Right atrium auricular region (tissue), 2 donors: ENCODE measurements at regions not wholly inside any gene's neighbourhood (a gene's known extent, or its start where the extent isn't known, plus 50 kb on each side); places are given as distances from the start of the nearest gene placed in this dataset.
A peak's percentile ranks its signal among the peaks of the same experiment; 100 is the strongest.

Experiments
- DNase-seq: peaks from one replicate; pipeline ENCODE4 v3.0.0-alpha.2; 2019; ENCODE audit warnings: low spot score
- H3K27ac ChIP-seq, 2 donors: fragments of 200-600 bp; sonication (generic); 1 replicate in 1 of 2; 2 replicates in 1 of 2; pipeline ENCODE4 v1.5.1; 2016 to 2019
- H3K27me3 ChIP-seq, 2 donors: fragments of 200-600 bp; sonication (generic); one replicate each; pipeline versions ENCODE4 v1.5.1 to v1.6.0; 2017 to 2019
- H3K36me3 ChIP-seq: fragments of 200-600 bp; sonication (generic); one replicate; pipeline ENCODE4 v1.5.1; 2016
- H3K4me1 ChIP-seq, 2 donors: fragments of 200-600 bp; sonication (generic); one replicate each; pipeline versions ENCODE4 v1.5.1 to v1.6.0; 2017 to 2019
- H3K4me3 ChIP-seq, 2 donors: fragments of 200-600 bp; sonication (generic); 1 replicate in 1 of 2; 2 replicates in 1 of 2; pipeline ENCODE4 v1.5.1; 2017 to 2019; ENCODE audit warnings: mild to moderate bottlenecking in 1 of 2, moderate library complexity in 1 of 2
- H3K9me3 ChIP-seq, 2 donors: fragments of 200-600 bp; sonication (generic); one replicate each; pipeline ENCODE4 v1.5.1; 2019
- CTCF ChIP-seq, 2 donors: fragments of 200-600 bp; sonication (generic); IDR thresholded peaks; one replicate each; pipeline ENCODE4 v1.5.1; 2019; ENCODE audit warnings: antibody characterized with exemption in 2 of 2

GRCh38 chr5:18745988-18746615 is 1111.8 kb downstream of the TAF11L14 start:
- no peak for TF ChIP-seq CTCF (IDR thresholded peaks at IDR 0.05)
- Histone ChIP-seq H3K27me3 (no peaks in the 10 kb centered on the region), H3K36me3 (no peaks in the 10 kb centered on the region), H3K9me3 (no peaks in the 10 kb centered on the region), H3K27ac (peak overlapping the region; percentile 48 to 55), H3K4me1 (no peaks in the 10 kb centered on the region), H3K4me3 (peak overlapping the region; percentile 28 to 41)
- DNase-seq = no peak

- H3K36me3 ChIP-seq = no peaks in the 10 kb centered on the region
- DNase-seq = no peak
- no peaks in the 10 kb centered on the region for H3K27me3 ChIP-seq
- H3K4me1 ChIP-seq = no peaks in the 10 kb centered on the region
- H3K27ac ChIP-seq = no peak overlapping the region
- no peak for TF ChIP-seq CTCF (IDR thresholded peaks at IDR 0.05)
- no peak overlapping the region for H3K4me3 ChIP-seq
- no peaks in the 10 kb centered on the region for H3K9me3 ChIP-seq
Measured at GRCh38 chr5:18749763-18750162, 1115.5 kb downstream of the TAF11L14 start.

- Histone ChIP-seq H3K9me3 (no peaks in the 10 kb centered on the region), H3K4me1 (no peaks in the 10 kb centered on the region), H3K36me3 (no peaks in the 10 kb centered on the region), H3K4me3 (no peak overlapping the region), H3K27ac (no peak overlapping the region), H3K27me3 (no peaks in the 10 kb centered on the region)
- no peak for DNase-seq
- TF ChIP-seq CTCF (IDR thresholded peaks at IDR 0.05) = no peak
Measured at GRCh38 chr5:18752317-18752716, 1118.1 kb downstream of the TAF11L14 start.

GRCh38 chr5:18754201-18754600 is 1119.9 kb downstream of the TAF11L14 start:
- no peak for DNase-seq
- no peak overlapping the region for H3K4me3 ChIP-seq
- H3K36me3 ChIP-seq = no peaks in the 10 kb centered on the region
- H3K27me3 ChIP-seq = no peaks in the 10 kb centered on the region
- H3K27ac ChIP-seq = no peak overlapping the region
- TF ChIP-seq CTCF (IDR thresholded peaks at IDR 0.05) = no peak
- no peaks in the 10 kb centered on the region for H3K4me1 ChIP-seq
- no peaks in the 10 kb centered on the region for H3K9me3 ChIP-seq

GRCh38 chr5:18761801-18762200 is 1127.5 kb downstream of the TAF11L14 start:
- no peaks in the 10 kb centered on the region for H3K4me1 ChIP-seq
- TF ChIP-seq CTCF (IDR thresholded peaks at IDR 0.05) = no peak
- no peak for DNase-seq

GRCh38 chr5:18764161-18764560 is 1129.9 kb downstream of the TAF11L14 start:
- TF ChIP-seq CTCF (IDR thresholded peaks at IDR 0.05) = no peak
- no peak overlapping the region for H3K27ac ChIP-seq

More at GRCh38 chr5:18761801-18762200, 1127.5 kb downstream of the TAF11L14 start:
- no peak overlapping the region for H3K4me3 ChIP-seq
- H3K36me3 ChIP-seq = no peaks in the 10 kb centered on the region
- H3K9me3 ChIP-seq = no peaks in the 10 kb centered on the region
- H3K27ac ChIP-seq = no peak overlapping the region
- no peaks in the 10 kb centered on the region for H3K27me3 ChIP-seq

More at GRCh38 chr5:18764161-18764560, 1129.9 kb downstream of the TAF11L14 start:
- no peaks in the 10 kb centered on the region for H3K4me1 ChIP-seq
- no peaks in the 10 kb centered on the region for H3K27me3 ChIP-seq
- DNase-seq = no peak
- no peak overlapping the region for H3K4me3 ChIP-seq
- H3K9me3 ChIP-seq = no peaks in the 10 kb centered on the region
- no peaks in the 10 kb centered on the region for H3K36me3 ChIP-seq
